GM18511 (cell line): ENCODE measurements at regions not wholly inside any gene's neighbourhood (a gene's known extent, or its start where the extent isn't known, plus 50 kb on each side); places are given as distances from the start of the nearest gene placed in this dataset.
"Not testable (repeated sequence)": the region's sequence is repeated elsewhere in the genome, so short reads cannot be mapped to it uniquely, and the experiment has no call there.

ENCODE experiments used
- ATAC-seq: cut with Tn5 transposase; IDR thresholded peaks from one replicate; pipeline ENCODE4 v1.9.1; 2021; ENCODE audit warnings: mild to moderate bottlenecking, moderate library complexity; ENCODE audit not compliant: unreplicated experiment

- not testable (repeated sequence) for ATAC-seq
Measured at GRCh38 chr12:73002504-73002903, 730.3 kb downstream of the TRHDE start.

GRCh38 chr12:73009138-73009834 lies 737.1 kb downstream of the TRHDE start:
- not testable (repeated sequence) for ATAC-seq

- ATAC-seq, result no peak
Measured at GRCh38 chr12:73017981-73018380, 745.8 kb downstream of the TRHDE start.

GRCh38 chr12:73053893-73054292 lies 781.7 kb downstream of the TRHDE start:
- no peak for ATAC-seq

- ATAC-seq, result no peak
Measured at GRCh38 chr12:73057428-73057827, 785.3 kb downstream of the TRHDE start.

- ATAC-seq, result no peak
Measured at GRCh38 chr12:73065913-73066312, 793.7 kb downstream of the TRHDE start.

GRCh38 chr12:73067616-73068015 lies 795.4 kb downstream of the TRHDE start:
- ATAC-seq, result no peak

GRCh38 chr12:73072214-73072613 lies 800.0 kb downstream of the TRHDE start:
- ATAC-seq, result no peak

- no peak for ATAC-seq
Measured at GRCh38 chr12:73076760-73077159, 804.6 kb downstream of the TRHDE start.

- no peak for ATAC-seq
Measured at GRCh38 chr12:73083736-73084135, 811.6 kb downstream of the TRHDE start.

GRCh38 chr12:73106296-73106695 lies 834.1 kb downstream of the TRHDE start:
- no peak for ATAC-seq

GRCh38 chr12:73106896-73107295 lies 834.7 kb downstream of the TRHDE start:
- ATAC-seq, result no peak

- ATAC-seq, result no peak
Measured at GRCh38 chr12:73110816-73111215, 838.6 kb downstream of the TRHDE start.

GRCh38 chr12:73112035-73112816 lies 840.1 kb downstream of the TRHDE start:
- ATAC-seq, result no peak

- no peak for ATAC-seq
Measured at GRCh38 chr12:73124480-73124879, 852.3 kb downstream of the TRHDE start.

- ATAC-seq, result no peak
Measured at GRCh38 chr12:73125148-73125547, 853.0 kb downstream of the TRHDE start.

- ATAC-seq, result no peak
Measured at GRCh38 chr12:73136386-73136785, 864.2 kb downstream of the TRHDE start.

GRCh38 chr12:73139642-73140041 lies 867.5 kb downstream of the TRHDE start:
- not testable (repeated sequence) for ATAC-seq

GRCh38 chr12:73158341-73158740 lies 886.2 kb downstream of the TRHDE start:
- ATAC-seq, result no peak

GRCh38 chr12:73159954-73160353 lies 887.8 kb downstream of the TRHDE start:
- ATAC-seq, result no peak

GRCh38 chr12:73161970-73162369 lies 889.8 kb downstream of the TRHDE start:
- ATAC-seq, result no peak

GRCh38 chr12:73180734-73181133 lies 908.6 kb downstream of the TRHDE start:
- no peak for ATAC-seq
